HG02943 (cell line): ENCODE measurements at regions not wholly inside any gene's neighbourhood (a gene's known extent, or its start where the extent isn't known, plus 50 kb on each side); places are given as distances from the start of the nearest gene placed in this dataset.

ENCODE experiments used
- ATAC-seq: cut with Tn5 transposase; IDR thresholded peaks from one replicate; pipeline ENCODE4 v1.9.1; 2021; ENCODE audit warnings: mild to moderate bottlenecking, low read depth, moderate library complexity; ENCODE audit not compliant: unreplicated experiment

DNA sequence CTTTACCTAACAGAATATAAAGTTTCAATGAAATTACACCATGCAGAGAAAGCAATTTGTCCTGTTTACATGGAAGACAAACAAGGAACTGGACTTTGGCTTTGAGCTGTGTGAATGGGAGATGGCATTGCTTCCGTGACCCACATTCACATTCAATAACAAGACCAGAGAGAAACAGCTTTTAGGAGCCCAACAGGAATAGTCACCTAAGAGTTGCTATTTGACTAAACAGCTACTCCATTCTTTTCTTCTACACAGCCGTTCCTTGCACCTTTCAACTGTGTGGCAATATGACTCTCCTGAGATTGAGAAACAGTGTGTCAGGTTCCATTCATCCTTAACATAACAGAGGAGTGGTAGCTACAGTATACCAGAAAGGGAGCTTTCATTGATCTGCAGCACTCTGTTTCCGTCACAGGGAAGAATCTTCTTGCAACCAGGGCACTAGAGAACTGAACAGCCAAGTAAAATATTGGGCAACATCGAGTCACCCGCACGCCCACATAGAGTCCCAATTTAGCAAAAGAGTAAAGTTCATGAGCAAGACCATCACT, 355.1 kb downstream of the HAO1 start:
- ATAC-seq: no peak

DNA sequence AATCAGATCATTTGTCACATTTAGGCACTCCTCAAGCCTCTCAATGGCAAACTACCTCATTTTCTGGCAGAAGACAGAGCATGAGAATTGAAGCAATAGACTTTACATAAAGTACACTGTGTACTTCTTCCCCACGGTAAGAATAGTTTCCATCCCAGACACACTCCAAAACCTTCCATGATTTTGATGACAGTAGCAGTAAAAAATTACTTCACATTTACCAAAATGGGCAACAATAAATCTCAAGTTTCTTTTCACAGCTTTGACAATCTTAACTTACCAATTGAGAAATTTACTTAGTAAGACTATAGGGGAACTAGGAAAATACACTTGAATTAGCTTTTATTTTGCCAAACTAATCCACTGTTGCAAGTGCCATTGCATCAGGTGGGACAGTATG, 353.8 kb downstream of the HAO1 start:
- no peak for ATAC-seq

DNA sequence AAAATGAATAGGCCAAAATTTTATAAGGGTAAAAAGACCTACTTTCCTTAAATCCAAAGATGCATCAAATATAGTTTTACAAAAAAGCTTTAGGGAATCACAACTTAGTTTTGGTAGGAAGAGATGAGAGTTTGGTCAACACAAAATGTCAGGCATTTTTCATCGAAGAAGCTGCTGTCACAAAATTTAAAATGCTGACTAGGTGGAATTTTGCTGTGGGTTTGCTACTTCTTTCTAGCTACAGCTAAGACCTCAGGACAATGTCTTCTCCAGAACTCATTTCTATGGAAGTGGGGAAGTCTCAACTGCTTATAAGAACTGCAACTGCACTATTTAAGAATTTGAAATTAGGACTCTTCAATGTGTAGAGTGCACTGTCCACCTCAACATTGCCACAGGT, 351.1 kb downstream of the HAO1 start:
- ATAC-seq: no peak

DNA sequence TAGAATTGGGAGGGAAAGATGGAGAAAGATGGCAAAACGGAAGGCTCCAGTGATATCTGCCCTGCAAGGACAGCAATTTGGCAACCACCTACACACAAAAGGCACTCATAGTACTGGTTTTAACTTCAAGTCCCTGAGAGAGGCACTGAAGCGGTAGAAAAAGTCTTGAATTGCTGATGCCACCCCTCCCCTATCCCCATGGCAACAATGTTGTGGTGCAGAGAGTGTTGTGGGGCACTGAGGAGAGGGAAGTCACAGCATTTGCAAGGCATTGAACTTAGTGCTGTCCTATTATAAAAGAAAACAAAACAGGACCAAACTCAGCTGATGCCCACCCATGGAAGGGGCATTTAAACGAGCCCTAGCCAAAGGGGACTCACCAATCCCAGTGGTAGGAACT, 343.7 kb downstream of the HAO1 start:
- no peak for ATAC-seq

DNA sequence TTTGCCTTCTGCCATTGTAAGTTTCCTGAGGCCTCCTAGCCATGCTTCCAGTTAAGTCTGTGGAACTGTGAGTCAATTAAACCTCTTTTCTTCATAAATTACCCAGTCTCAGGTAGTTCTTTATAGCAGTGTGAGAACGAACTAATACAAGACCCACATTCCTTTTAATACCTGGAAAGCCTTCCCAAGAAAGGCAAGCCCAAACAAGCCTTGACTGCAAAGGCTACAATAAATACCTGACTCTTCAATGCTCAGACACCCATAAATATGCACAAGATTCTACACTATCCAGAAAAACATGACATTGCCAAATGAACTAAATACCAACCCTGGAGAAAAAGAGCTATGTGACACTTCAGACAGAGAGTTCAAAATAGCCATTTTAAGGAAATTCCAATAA, 338.8 kb downstream of the HAO1 start:
- no peak for ATAC-seq

DNA sequence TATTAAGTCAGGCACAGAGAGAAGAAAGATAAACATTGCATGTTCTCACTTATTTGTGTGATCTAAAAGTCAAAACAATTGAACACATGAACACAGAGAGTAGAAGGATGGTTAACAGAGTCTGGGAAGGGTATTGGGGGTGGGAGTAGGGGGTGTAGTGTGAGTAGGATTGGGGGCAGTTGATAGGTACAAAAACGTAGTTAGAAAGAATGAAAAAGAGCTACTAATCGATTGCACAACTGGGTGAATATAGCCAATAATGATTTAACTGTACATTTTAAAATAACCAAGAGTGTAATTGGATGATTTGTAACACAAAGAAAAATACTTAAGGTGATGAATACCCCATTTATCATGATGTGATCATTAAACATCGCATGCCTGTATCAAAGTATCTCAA, 333.3 kb downstream of the HAO1 start:
- no peak for ATAC-seq

DNA sequence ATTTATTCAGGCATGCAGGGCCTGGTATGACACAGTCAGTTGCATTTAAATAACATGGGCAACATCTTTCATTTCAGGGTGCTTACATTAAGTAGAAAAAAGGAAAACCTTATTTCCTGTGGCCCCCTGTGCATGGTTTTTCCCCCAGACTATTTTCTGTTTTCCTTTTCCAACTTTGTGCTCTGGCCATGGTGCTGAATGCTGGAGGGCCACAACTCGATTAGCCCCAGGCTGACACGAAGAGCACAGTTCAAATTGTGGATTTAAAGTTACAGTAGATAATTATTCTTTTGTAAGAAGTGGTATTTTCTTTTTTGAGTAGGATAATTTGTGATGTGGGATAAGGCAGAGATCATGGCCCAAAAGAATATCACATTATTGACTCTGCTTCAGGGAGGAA, 332.0 kb downstream of the HAO1 start:
- no peak for ATAC-seq

DNA sequence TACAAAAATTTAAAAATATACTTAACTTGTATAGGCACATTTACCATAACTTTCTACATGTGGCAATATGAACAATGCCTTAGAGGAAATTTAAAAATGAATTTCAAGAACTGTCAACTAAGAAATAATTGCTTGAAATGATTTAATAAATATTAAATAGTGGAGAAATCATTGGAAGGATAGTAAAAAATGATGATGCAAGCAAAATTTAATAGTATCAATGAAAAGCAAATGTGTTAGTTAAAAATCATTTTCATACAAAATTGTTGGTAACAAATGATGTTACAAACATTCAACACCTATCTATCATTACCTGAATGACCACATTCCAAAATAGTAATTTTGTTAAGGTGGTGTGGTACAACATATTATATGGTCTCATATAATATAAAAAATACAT, 331.0 kb downstream of the HAO1 start:
- no peak for ATAC-seq

DNA sequence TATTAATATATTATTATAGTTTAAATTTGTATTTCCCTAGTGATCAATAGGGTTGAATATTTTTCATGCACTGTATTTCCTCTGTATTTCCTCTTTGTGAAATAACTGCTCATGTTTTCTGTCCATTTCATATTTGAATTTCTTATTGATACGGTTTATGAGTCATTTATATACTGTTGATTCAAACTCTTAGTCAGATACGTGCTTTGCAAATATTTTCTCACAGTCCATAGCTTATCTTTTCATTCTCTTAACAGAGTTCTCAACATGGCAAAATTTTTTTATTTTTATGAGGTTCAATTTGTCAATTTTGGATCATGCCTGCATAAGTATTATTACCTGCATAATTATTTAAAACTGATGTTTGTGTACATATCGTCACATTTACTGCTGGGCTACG, 329.6 kb downstream of the HAO1 start:
- ATAC-seq: no peak

DNA sequence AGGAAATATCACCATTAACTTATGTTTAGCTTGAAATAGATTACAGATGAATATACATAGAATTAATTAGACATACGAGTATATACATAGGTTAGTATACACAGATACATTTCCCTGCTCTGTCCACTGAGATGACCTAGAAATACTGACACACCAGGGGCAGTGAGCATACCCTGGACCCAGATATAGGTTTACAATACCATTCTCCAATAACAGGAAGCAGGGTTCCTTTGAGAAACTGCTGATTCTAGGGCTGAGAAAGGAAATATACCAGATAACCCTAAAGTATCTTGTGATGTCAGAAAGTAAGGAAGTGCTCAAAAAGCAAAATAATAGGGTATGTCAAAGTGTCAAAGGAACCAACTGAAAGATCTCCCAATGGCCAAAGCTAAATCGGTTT, 322.5 kb downstream of the HAO1 start:
- no peak for ATAC-seq

DNA sequence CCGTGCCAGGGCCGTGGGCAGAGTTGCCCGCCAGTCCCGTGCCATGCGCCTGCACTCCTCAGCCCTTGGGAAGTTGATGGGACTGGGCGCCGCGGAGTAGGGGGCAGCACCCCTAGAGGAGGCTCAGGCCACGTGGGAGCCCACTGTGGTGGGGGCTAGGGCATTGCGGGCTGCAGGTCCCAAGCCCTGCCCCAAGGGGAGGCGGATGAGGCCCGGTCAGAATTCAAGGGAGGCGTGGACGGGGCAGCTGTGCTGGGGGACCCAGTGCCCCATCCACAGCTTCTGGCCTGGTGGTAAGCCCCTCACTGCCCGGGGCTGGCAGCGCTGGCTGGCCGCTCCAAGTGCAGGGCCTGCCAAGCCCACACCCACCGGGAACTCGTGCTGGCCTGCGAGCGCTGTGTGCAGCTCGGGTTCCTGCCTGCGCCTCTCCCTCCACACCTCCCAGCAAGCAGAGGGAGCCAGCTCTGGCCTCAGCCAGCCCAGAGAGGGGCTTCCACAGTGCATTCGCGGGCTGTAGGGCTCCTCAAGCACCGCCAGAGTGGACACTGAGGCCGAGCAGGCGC, 317.8 kb downstream of the HAO1 start:
- ATAC-seq: no peak

DNA sequence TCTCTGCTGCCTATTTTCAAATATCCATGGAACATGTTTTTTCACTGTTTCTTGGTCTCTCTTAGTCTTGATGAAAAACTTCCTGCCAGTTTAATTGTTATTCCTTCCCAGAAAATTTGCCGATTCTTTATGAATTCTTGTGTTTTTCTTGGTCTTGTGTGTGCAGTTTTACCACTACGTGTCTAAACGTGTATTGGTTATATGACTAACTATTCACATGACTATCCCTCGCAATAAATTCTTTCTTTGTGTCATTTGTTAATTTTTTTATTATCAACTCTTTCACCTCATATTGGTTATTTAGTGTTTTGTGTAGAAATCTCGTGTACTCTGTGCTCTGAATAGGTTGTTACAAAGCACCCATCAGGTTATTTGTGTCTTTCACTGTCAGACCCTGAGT, 315.4 kb downstream of the HAO1 start:
- ATAC-seq: no peak

DNA sequence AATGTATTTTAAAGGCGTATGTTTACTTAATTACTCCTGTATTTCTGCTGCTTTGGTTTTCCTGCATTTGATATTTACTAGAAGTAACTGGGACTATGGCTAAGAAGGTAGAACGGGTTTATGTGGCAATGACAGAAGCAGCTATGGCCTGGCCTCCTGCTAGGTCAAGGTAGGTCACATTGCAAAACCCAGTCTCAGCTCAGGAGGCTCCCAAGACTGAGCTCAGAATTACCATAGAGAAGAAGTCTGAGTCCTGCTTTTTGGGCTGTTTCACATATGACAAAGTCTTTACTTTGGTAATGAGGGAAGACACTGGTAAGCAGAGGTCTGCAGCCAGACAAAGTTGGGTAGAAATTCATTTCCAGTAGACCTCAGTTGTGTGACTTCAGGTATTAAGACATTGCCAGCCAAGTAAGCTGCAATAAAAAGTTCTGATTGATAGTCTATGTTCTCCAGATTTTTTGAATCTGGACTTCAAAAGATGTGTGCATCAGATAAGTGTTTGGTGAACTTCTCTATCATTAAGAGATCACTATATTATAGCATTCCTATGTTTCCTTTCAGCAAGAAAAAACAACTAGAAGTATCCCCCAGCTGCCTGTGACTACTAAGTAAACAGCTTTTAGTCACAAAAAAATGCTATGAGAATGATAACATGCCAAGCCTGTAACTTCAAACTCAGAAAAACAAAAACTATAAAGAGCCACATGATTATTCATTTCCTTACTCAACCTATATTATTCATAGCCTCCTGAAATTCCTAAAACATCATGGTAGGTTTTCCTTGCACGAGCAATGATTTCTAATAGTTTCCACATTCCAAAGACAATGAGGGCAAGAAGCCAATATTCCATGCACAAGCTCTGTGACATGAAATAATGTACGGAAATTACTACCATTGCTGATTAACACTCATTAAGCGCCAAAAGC, 312.3 kb downstream of the HAO1 start:
- ATAC-seq: no peak

DNA sequence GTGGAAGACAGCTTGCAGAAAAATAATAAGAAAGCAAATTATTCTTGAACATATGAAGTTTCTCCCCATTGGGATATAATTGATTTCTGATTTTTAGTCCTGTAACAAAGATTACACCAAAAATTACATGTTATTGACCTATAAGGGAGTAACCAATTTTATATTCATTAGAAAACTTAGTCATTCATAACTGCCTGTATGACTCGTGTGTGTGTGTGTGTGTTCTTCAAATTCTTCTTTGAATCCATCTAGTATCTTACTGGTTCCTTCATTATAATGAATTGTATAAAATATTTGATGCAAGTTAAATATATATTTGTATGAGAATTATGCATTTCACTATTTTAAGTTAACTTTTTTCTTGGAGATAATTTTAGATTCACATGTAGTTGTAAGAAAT, 310.4 kb downstream of the HAO1 start:
- ATAC-seq: no peak

DNA sequence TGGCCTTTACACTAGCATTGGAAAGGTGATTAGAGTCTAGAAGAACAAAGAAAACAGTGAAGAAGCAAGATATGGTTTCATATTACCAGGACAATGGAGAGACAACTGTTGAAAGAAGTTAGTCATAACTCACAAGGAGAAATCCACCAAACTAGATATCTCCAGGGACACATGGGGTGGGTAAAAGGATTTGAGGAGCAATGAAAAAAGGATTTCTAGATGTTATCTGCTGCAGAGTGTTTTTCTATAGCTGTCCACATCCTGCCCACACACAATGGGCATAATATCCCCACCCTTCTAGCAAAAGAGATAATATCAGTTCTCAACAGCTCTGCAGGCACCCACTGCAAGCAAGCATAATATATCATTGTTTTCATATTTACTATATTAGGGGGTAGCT, 303.1 kb downstream of the HAO1 start:
- no peak for ATAC-seq

DNA sequence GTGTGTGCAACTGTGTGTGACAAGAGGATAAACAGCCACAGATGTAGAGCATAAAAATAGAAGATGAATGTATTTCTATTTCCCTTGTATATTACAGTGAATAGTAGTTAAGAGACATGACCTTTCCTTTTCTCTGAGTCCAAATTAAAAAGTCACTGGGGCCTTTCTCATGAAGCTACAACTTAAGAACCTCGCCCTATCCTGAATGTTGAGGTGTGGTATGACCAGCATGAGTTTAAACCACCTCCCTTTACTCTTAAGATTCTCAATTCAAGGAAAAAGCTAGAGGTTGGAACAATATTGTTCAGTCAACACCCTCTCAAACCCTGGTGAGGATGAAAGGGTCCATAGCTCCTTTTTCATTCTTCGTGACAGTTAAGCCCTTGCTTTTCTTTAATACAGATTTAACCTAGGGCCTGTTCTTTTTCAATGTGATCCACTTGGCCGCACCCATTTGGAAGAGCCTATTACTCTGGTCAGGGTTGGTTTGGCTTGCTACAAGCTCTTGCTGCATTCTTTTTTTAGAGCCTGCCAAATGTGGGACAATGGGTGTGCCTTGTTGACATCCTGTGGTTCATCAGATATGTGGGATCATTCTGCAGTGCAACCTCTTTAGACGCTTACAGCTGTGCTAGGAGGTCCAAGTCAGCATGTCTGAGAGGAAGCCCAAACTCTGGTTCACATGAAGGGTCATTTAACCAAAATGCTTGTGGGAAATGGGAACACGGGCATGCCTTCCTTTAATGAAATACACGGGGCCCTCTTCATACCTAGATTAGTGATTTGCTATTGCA, 290.0 kb downstream of the HAO1 start:
- no peak for ATAC-seq

DNA sequence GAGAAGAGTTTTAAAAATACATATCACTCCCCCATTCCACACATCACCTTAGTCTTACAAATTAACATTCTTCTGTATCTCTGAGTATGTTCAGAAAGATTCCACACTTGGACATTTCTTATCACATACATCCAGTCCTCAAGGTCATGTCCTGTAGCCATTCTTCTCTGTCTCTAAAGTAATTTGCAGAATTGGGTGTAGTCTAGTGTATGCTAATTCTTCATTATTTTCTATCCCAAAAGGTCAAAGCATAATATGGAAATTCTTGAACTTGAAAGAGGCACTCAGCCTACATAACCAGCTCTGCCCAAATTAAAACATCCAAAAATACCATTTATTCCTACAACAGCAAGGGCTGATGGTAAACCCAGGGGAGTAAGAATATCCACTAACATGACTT, 286.0 kb downstream of the HAO1 start:
- no peak for ATAC-seq

DNA sequence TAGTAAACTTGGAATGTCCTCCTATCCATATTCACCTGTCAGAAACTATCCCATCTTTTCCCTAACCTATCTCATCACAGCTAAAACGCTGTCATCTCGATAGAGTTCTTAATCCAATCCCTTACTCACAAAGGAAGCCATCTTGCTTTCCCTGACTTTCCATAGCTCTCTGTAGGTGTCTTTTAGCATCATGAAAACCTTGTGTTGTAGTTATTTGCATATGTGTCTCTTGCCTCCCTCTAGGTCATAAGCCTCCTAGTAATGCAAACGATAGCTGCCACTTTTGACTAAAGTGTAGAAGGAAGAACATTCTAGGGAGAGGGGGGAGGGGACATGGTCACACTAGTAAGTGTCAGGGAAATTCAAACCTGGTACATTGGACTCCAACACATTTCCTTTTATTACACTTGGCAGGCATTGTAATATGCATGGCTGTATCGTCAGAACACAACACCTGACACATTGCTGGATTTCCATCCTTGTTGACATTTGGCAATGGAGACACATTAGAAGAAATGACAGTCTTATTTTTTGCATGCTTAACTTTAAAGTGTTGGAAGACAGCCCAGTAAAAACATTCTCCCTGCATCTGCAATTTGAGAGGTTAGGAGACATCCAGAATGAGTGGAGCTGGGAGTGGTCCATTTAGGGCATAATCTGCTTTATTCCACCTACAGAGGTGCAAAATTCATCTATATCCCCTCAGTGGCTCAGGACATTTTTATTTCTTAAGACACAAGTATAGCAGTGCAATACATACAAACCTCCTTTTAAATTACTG, 283.4 kb downstream of the HAO1 start:
- ATAC-seq: no peak

DNA sequence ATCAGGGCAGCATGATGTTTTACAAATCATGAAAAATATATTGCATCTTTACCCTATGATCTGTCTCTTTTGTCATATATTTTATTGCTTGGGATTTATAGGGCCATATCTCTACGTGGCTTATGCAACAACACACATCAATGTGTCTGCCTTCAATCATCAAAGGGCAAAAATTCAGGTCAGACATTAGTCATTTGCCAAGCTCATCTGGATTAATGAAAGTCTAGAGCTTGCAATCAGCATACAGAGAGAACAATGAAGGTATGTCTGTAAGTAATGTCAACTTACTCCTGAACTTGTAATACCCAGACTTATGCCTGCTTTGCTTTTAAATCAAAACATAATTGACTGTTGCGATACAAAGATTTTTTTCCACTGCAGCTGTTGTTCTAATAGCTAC, 282.7 kb downstream of the HAO1 start:
- no peak for ATAC-seq

DNA sequence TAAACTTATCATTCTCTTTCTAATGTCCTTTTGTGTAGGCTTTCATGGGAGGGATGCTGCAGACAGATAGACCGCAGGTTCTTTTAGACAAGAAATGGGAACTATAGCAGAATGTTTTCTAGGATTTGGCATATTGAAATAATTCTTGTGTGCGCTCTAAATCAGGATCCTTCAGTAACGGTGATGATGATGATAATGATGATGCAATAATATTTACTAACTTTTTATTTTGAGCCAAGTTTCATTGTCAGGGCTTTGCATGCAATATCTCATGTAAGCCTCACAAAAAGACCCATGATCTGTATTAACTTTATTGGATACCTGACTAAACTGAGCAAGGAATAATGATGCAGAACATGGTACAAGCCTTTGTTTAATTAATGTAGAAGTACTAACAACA, 280.1 kb downstream of the HAO1 start:
- no peak for ATAC-seq
